MM.1S (cell line): ENCODE measurements at regions not wholly inside any gene's neighbourhood (a gene's known extent, or its start where the extent isn't known, plus 50 kb on each side); places are given as distances from the start of the nearest gene placed in this dataset.

ENCODE experiments used
- CTCF ChIP-seq: fragments of 300-600 bp; sonication (generic); IDR thresholded peaks from 2 replicates; pipeline ENCODE4 v1.5.1; 2016; ENCODE audit warnings: antibody characterized with exemption, low read length, mixed read lengths
- EZH2 ChIP-seq: fragments of 300-600 bp; sonication (generic); optimal IDR thresholded peaks from 2 replicates; pipeline ENCODE3; 2017; ENCODE audit warnings: low read depth, mild to moderate bottlenecking, antibody characterized with exemption, low read length, mixed read lengths
- EZH2phosphoT487 ChIP-seq: fragments of 300-600 bp; sonication (generic); IDR thresholded peaks from 2 replicates; pipeline ENCODE4 v1.6.1; 2018; ENCODE audit warnings: antibody characterized with exemption, low read length

GRCh38 chr16:6732166-6732565 lies 600.5 kb upstream of the RBFOX1 start:
- TF ChIP-seq CTCF (no peak), EZH2phosphoT487 (no peak), EZH2 (no peak)
